GM20000 (cell line): ENCODE measurements at regions not wholly inside any gene's neighbourhood (a gene's known extent, or its start where the extent isn't known, plus 50 kb on each side); places are given as distances from the start of the nearest gene placed in this dataset.
"Not testable (repeated sequence)": the region's sequence is repeated elsewhere in the genome, so short reads cannot be mapped to it uniquely, and the experiment has no call there.

Source experiments
- DNase-seq: peaks from one replicate; pipeline ENCODE4 v3.0.0; 2012; ENCODE audit warnings: low spot score
- CTCF ChIP-seq: IDR thresholded peaks from 2 replicates; pipeline ENCODE4 v1.5.1; 2012; ENCODE audit warnings: mild to moderate bottlenecking, control low read depth; ENCODE audit errors: extremely low read depth, missing control alignments

DNA sequence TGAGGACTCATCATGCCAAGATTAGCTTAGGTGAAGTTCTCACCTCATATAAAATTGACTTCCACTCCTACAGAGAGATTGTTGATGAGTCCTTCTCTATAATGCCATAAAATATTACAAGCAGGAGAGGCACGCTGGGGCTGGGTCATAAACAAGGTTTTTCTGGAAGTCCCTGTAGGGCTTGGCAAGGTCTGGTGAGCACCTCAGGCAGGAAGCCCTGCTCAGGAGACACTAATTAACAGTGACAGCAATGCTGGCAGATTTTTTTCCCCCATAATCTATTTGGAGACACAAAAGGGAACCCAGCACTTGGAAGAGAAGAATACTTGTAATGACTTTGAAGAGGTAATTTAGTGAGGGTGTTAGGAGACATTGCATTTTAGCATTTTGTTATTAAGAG, 118.7 kb downstream of the DIRAS2 start:
- no peak for TF ChIP-seq CTCF
- DNase-seq = no peak

DNA sequence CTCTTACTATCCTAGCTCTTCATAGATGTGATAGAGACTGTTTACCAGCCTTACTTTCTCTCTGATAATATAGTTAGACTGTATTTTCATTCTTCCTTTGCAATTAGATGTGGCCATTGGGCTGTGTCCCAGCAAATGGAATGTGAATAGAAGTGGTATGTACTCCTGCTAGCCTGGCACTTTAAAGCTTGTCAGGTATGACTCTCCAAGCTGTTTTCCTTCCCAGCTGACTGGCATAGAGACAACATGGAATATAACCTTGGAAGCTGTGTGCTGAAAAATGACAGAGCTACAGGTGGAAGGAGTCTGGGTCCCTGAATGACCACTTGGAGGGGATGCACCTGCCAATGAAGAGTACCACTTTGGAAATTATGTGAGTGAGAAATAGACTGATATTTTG, 116.2 kb downstream of the DIRAS2 start:
- DNase-seq = no peak
- TF ChIP-seq CTCF = no peak

DNA sequence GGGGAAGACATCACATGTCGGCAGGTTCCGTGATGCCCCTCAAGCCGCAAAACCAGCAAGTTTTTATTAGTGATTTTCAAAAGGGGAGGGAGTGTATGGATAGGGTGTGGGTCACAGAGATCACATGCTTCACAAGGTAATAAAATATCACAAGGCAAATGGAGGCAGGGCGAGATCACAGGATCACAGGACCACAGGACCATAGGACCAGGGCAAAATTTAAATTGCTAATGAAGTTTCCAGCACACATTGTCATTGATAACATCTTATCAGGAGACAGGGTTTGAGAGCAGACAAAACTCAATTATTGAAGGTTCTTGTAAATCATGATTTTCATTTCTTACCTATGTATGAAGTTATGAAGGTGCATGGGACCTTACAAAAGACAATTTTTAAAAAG, 106.5 kb downstream of the DIRAS2 start:
- DNase-seq = not testable (repeated sequence)

GRCh38 chr9:90538566-90538965, 104.1 kb downstream of the DIRAS2 start:
- no peak for TF ChIP-seq CTCF
- DNase-seq = no peak

GRCh38 chr9:90539286-90539685, 103.3 kb downstream of the DIRAS2 start:
- TF ChIP-seq CTCF = no peak
- no peak for DNase-seq

DNA sequence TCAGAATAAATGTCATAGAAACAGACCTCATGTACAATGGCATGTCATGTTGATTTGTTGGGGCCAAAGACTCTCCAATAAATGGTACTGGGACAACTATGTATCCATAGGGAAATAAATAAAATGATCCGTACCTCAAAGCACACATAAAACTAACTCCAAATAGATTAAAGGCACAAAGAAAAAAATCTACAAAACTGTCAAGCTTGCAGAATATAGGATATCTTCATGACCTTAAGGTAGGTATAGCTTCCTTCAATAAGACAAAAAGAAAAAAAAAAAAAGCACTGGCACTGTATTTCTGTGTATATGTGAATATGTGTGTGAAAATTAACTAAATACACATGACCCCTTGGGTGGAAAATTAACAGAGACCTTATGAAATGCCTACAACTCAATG, 101.9 kb downstream of the DIRAS2 start:
- DNase-seq = no peak
- TF ChIP-seq CTCF = no peak

DNA sequence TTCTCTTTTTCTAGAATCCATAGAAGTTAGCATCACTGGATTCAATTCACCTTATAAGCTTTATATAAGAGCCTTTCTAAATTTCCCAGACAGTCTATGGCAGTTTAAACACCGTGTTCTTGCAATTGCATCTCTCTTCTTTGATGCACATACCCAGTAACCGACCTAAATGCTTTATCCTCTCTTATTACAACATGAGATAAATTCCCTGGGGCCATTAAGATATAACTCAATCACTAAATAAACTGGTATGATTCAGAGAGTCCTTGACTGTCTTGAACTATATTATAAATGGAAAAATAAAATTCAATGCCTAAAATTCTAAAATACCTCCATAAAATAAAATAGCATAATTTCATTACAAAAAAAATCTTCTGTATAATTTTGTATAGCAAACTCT, 98.1 kb downstream of the DIRAS2 start:
- DNase-seq = no peak
- TF ChIP-seq CTCF = no peak

- no peak for TF ChIP-seq CTCF
Observed at GRCh38 chr9:90546200-90546599, 96.4 kb downstream of the DIRAS2 start.

More at GRCh38 chr9:90546200-90546599, 96.4 kb downstream of the DIRAS2 start:
- DNase-seq = no peak
